ENCODE measurements at regions not wholly inside any gene's neighbourhood (a gene's known extent, or its start where the extent isn't known, plus 50 kb on each side); places are given as distances from the start of the nearest gene placed in this dataset.
"Not testable (repeated sequence)": the region's sequence is repeated elsewhere in the genome, so short reads cannot be mapped to it uniquely, and the experiment has no call there.

DNA sequence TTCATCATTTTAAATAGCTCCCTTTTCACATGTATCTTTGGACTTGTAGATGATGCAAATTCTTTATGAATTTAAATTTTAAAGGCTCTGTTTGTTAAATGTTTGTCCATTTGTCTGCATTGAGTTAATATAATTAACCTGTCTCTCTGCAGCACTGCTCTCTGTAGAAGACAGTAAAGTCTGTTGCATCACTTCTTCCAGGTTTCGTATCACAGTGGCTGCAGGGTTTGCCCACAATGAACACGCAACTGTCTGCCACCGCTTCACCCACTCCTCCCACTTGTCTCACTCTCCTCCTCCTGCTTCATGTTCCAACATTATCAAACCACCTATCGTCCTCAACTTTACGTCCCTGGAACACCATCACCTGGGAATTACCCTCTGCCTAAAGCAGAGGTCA lies 231.3 kb upstream of the SLC30A5 start:
- DNase-seq (ENCODE audit: low read depth in 2 of 2): no peak

DNA sequence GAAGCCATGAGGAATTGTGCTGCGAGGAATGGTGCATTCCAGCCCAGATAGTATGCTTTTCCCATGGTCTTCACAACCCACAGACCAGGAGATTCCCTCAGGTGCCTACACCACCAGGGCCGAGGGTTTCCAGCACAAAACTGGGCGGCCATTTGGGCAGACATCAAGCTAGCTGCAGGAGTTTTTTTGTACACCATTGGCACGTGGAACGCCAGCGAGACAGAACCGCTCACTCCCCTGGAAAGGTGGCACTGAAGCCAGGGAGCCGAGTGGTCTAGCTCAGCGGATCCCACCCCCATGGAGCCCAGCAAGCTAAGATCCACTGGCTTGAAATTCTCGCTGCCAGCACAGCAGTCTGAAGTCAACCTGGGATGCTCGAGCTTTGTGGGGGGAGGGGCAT lies 228.6 kb upstream of the SLC30A5 start:
- not testable (repeated sequence) for DNase-seq (ENCODE audit: low read depth in 2 of 2)

DNA sequence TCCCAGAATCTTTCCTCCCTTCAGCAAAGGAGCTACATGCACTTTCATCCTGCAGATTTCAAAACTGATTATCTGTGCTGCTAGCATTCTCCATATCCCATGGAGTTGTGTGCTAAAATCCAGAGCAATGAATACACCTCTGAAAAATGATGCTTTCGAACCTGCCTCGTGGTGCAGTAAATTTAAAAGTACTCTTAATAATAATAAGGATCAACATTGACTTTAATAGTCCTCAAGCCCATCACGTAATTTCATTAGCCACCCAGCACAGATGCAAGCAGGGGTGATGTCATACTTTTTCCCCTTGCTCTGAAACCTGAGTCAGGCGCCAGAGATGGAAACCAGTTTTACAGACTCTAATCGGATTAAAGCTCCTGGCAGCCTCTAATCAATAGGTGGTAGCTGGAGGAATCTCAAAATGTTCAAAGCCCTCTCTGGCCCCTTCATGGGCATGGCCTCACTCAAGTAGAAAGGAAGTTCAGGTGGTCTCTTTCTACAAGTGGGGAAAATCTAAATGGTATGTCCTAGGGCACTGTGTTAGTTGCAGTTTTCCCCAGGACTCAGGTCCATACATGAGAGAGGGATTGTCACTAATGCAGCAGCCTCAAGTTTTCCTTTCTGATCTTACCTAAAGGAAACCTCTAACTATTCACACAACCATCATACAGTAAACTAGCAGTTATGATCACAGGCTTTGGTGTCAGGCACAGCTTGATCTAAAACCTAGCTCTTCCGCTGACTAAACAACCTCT lies 221.6 kb upstream of the SLC30A5 start:
- no peak for DNase-seq (ENCODE audit: low read depth in 2 of 2)

DNA sequence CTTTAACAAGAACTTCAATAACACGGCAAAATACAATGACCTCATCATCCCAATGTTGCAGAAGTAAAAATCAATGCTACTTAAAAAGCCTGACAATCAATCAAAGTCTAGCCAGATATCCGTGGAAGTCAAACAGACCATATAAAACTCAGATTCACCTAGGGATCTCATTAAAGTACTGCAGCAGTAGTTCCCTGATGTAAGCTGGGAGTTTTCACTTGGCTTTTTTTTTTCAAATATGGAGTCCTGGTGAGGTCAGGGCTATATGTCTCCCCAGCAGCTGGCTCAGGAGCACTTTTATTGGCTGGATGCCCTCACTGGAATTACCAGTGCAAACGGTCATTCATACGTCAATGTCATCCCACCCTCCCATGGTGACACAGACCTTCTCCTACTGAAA lies 220.6 kb upstream of the SLC30A5 start:
- DNase-seq (ENCODE audit: low read depth in 2 of 2): no peak

DNA sequence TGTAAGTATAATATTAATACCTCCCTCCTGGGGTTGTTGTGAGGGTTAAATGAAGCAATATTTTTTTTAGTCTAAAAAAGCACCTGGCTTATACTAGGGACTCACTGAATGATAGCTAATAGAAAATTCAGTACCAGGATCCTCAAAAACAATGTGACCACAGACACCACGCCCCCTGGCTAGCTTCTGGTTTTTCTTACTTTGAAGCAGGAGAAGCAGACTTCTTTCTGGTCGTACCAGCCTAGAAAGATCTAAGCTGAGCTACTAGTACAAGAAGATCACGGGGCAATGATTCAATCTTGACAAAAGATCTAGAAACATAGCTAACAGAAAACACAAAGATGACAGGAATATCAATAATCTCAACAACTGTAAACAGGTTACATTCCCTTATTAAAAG lies 218.5 kb upstream of the SLC30A5 start:
- DNase-seq (ENCODE audit: low read depth in 2 of 2): no peak

DNA sequence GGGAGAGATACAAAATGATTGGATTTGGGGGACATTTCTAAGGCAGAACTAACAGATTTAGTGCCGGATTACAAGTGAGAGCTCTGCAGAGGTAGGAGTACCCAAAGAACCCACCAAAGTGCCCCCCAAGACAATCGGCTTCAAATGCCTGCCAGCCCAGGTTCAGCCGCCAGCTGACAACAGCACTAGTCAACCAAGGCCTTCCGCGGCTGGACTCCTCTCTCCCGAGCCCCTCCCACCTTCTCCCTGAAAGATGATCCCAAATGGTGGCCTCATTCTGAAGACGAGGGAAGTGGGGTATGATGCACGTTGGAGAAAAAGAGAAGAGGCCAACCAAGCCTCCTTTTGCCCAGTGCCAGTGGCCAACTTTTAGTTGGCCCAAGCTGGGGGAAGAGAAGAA lies 210.4 kb upstream of the SLC30A5 start:
- DNase-seq (ENCODE audit: low read depth in 2 of 2): no peak

DNA sequence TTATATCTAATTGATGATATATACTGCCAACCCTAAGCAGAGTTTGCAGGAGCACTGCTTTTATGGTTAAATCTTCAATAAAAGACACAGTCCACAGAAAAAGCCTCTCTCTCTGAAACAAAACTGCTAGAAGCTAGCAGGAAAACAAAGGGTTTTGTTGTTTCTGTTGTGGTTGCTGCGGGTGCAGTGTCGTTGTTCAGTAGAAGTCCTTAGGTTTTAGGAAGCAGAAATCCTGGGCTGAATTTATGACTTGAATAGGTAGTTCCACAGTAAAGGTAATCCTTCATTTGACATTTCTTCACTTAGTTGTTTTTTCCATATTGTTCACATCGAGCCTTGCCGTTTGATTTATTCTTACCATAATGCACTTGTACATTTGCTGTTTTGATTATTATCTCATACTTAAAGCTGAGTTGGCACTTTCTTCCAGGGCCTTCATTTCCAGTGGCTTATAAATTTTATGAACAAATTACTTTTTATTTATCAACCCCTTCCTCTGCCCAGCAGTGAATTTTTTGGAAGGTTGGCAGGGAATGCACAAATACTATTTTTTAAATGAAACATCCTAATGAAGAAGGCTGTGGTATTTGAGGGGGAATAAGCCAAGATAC lies 209.6 kb upstream of the SLC30A5 start:
- no peak for DNase-seq (ENCODE audit: low read depth in 2 of 2)

DNA sequence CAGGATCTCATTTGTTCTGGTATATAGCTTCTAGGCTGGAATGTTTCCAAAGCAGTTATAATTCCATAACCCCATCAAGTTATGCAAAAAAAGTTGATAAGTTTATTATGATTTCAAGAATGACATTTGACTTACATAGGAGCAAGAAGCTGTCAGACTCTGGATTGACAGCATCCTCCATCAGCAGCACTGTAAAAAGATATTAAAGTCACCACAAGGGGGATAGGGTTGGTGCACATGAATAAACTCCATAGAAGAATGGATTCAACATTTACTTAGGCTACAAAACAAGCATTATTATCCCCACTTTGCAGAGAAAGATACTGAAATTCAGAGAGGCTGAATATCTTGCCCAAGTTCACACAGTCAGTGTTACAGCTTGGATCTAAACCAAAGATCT lies 208.9 kb upstream of the SLC30A5 start:
- no peak for DNase-seq (ENCODE audit: low read depth in 2 of 2)

DNA sequence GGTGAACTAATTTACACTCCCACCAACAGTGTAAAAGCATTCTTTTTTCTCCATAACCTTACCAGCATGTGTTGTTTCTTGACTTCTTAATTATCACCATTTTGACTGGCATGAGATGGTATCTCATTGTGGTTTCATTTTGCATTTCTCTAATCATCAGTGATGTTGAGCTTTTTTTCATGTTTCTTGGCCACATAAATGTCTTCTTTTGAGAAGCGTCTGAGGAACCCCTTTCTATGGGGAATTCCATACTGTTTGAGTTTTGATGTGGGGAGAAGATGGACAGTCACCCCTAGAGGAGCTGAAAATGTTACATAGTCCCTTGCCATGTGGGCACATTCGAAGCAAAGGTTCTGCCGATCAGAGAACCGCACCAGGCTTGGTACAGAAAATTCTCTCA lies 207.0 kb upstream of the SLC30A5 start:
- no peak for DNase-seq (ENCODE audit: low read depth in 2 of 2)

DNA sequence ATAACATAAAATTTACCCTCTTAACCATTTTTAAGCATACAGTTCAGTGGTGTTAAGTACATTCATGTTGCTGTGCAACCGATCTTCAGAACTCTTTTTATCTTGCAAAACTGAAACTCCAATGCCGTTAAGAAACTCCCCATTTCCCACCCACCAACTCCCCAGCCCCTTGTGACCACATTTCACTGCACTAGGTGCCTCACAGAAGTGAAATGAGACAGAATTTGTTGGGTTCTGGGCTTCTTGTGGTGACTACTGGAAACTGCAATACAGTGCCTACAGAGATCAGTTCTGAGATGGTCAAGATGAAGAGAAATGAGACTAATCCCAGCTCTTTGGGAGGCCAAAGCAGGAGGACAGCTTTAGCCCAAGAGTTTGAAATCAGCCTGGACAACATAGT lies 202.1 kb upstream of the SLC30A5 start:
- DNase-seq (ENCODE audit: low read depth in 2 of 2): peak in 1 of 2 donors; percentile 18

DNA sequence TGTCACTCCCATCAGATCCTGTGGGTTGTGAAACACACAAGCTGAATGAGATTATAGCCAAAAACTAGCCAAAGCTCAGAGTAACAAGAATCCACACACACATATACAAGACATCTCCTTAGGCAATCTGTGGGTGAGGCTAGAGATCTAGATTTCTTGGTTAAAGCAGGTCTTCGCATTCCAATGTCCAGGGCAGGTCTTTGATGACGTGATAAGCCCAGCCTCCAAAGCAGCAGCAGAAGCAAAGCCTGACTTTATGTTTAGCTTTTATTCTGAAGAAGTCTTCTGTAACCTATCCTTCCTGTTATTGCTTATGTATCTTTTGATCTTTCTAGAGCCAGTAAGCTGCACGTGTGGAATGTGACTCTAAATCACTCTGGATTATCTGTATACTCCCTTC lies 199.1 kb upstream of the SLC30A5 start:
- no peak for DNase-seq (ENCODE audit: low read depth in 2 of 2)

DNA sequence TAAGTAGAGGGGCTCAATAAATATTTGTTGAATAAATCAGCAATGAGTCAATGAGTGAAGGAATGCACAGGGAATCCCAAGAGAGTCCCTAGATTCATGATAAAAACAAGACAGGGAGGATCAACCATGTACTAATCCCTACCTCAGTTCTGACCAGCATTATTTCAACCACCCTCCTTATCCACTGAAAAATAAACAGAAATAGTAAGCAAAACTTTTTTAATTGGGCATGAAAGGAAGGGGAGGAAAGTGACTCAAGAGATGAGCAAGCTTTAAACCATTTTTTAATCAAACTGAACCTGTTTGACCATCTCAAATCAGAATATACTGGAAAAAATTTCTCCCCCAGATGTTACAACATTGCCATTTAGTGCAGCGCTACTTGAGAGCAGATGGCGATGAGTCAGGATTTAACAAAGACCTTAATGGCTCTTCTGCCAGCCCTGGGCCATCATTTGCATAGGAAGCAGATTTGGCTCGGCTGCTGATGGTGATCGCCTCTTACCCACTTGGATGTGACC lies 194.8 kb upstream of the SLC30A5 start:
- no peak for DNase-seq (ENCODE audit: low read depth in 2 of 2)

DNA sequence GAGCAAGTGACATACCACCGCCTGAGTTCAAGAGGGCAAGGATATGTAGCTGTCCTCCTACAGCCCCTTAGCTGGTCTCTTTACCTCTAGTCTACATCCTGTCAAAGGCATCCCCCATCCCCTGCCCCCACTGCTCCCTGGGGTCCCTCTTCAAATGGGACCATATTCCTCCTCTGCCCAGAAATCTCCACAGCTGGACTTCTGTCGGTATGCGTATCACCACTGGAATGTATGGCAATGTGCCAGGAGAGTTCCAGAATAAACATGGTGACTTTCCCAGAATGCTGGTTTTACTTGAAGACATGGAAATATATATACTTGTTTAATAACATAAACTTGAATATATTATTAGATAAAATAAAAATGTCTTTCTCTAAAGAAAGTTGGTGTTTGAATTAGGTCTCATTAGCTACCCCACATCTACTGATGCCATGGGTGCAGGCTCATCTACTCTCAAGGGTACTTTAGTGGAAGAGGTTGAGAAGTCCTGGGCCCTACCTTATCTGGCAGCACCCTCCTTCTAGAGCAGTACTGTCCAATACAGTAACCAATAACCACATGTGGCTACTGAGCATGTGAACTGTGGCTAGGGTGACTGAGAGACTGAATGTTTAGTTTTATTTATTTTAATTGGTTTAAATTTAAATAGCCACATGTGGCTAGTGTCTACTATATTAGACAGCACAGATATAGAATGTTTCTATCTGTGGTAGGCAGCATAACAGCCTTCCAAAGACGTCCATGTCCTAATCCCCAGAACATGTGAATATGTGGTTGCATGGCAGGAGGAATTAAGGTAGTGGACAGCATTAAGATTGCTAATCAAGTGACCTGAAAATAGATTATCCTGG lies 181.7 kb upstream of the SLC30A5 start:
- no peak for DNase-seq (ENCODE audit: low read depth in 2 of 2)

DNA sequence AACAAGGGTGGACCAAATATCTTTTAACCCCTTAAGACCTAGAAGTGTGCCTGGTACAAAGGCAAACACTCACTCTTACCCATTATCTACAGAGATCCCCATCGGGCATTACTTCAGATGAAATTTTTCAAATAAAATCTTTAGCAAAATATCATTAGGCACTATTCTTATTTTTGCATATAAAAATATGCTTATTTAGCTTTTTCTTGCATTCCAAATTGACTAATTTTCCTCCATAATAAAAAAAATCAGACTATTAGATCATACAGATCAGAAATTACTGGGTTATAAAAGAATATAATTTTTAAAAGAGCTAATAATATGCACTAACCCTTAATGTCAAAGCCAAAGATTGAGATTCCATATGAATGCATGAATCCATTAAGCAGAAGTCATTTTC lies 178.7 kb upstream of the SLC30A5 start:
- no peak for DNase-seq (ENCODE audit: low read depth in 2 of 2)

DNA sequence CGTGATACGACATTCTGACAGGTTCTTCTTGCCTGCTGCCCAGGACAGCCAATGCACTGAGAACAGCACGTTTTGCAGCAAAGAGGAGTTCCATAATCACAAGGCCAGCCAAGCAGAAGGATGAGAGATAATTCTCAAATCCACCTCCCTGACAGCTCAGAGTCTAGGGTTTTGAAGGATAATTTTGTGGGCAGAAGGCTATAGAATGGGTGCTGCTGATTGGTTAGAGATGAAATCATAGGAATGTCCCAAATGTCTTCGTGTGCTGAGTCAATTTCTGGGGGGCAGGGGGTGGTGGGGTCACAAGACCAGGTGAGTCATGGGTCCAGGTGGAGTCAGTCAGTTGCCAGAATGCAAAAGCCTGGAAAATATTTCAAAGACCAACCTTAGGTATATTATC lies 175.5 kb upstream of the SLC30A5 start:
- no peak for DNase-seq (ENCODE audit: low read depth in 2 of 2)

DNA sequence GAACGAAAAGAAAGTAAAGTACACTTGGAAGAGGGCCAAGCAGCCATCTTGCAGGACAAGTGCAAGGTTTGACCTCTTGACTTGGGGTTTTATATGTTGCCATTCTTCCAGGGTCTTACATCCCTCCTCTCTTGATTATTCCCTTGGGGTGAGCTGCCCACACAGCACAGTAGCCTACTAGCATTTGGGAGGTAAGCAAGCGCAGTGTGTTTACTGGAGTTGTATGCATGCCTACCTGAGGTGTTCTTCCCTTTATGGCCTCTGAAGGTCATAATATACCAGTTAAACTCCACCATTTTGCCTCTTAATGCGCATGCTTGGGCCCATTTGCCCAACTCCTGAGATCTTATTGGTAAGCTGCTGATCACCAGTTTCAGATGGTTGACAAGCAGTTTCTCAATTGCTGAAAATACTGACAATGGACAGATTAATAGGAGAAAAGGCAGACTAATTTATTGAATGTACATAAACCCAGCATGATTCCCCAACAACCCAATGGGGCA lies 173.8 kb upstream of the SLC30A5 start:
- DNase-seq (ENCODE audit: low read depth in 2 of 2): no peak

DNA sequence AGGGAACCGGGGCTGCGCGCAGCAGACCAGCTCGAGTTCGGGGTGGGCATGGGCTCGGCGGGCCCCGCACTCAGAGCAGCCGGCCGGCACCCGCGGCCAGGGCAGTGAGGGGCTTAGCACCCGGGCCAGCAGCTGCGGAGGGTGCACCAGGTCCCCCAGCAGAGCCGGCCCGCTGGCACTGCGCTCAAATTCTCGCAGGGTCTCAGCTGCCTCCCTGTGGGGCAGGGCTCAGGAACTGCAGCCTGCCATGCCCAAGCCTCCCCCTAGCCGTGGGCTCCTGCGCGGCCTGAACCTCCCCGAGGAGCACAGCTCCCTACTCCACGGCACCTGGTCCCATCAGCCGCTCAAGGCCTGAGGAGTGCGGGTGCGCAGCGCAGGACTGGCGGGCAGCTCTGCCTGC lies 172.9 kb upstream of the SLC30A5 start:
- no peak for DNase-seq (ENCODE audit: low read depth in 2 of 2)

DNA sequence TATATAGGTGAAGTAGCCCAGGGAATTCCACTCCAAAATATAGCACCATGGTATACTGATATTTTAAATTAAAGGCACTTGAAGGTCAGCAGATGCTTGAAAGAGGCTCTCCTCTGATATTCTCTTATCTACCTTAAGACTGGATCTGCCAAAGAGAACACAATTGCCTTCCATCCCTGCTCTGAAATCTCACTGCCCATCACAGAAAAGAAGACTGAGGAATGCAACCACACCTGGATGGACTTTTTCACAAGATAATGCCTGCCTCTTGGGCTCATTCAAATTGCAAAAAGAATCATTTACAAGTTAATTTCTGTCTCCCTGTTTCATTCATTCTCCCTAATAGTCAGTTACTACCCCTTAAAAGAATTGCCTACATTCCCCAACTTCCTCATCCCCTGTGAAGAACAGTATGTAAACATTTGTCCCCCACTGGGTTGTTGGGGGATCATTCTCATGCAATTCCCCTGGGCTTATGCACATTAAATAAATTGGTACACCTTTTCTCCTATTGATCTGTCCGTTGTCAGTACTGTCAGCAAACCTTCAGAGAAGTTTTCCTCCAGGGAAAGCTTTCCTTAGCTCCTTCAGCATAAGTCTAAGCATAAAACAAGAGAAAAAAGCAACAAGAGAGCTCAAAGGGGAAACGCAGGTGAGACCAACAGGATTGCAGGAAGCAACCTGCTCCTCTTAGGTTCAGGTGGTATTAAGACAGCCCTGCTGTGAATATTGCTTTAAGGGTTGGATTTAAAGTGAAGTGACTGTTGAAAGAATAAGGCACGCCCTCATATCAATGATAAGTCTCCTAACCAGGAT lies 171.4 kb upstream of the SLC30A5 start:
- no peak for DNase-seq (ENCODE audit: low read depth in 2 of 2)

DNA sequence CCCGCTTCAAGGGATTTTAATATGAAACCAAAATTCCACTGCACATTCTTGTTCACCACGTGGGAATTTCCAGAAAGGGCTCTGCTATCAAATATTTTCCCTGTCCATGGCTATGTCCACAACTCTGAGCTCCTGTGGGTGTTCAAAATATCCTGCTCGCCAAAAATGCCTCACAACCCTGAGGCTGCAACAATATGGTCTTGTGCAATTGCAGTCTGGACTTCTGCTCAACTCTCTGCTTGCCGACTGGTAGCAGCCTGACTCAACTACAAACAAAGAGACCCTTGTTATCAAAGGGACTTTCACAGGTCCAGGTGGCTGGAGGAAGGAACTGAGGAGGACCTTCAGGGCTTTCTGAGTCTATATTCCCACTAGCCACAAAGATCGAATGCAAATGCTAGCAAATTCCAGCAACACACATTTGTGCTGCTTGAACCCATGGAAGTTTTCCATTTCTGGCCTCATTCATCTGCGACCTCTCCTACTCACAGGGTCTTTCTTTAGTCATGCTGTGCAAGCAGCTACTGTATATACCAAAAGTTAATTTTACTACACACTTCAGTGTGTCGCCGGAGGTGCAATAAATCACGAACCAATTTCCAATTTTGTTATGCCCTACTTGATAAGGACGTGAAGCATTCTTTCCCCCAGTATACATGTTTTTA lies 169.2 kb upstream of the SLC30A5 start:
- no peak for DNase-seq (ENCODE audit: low read depth in 2 of 2)

DNA sequence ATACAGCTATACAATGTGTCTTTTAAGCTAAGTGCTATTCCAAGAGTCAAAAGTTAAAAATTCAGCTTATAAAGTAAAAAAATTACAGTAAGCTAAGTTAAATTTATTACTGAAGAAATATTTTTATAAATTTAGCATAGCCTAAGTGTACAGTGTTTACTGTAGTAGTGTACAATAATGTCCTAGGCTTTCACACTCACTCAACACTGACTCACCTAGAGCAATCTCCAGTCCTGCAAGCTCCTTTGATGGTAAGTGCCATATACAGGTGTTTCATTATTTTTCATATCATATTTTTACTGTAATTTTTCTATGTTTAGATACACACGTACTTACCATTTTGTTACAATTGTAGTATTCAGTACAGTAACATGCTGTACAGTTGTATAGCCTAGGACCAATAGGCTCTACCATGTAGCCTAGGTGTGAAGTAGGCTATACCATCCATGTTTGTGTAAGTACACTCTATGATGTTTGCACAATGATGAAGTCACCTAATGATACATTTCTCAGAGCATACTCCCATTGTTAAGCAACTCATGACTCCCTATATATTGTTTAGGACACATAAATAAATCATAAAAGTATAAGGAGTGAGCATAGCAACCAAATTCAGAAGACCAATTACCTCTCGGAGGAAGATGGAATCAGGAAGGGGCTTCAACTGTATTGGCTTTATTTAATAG lies 165.1 kb upstream of the SLC30A5 start:
- DNase-seq (ENCODE audit: low read depth in 2 of 2): no peak

Data from stimulated activated CD4-positive, alpha-beta T cell treated with anti-CD3 and anti-CD28 coated beads, Interleukin-4, amount 100 ng/mL, for 48 hours (primary cell).